Subcutaneous abdominal adipose tissue (tissue), 5 donors: ENCODE measurements at regions not wholly inside any gene's neighbourhood (a gene's known extent, or its start where the extent isn't known, plus 50 kb on each side); places are given as distances from the start of the nearest gene placed in this dataset.
"Not testable (repeated sequence)": the region's sequence is repeated elsewhere in the genome, so short reads cannot be mapped to it uniquely, and the experiment has no call there.

ENCODE experiments used
- H3K27ac ChIP-seq: one replicate; pipeline ENCODE4 v1.7.0; 2013; ENCODE audit warnings: low read depth, mild to moderate bottlenecking, inconsistent platforms, low read length, moderate library complexity
- H3K27me3 ChIP-seq, 5 donors: one replicate each; pipeline ENCODE4 v1.7.0; 2013; ENCODE audit warnings: low read length in 5 of 5, inconsistent platforms in 1 of 5; ENCODE audit not compliant: control insufficient read depth in 5 of 5, insufficient read depth in 4 of 5
- H3K36me3 ChIP-seq, 5 donors: one replicate each; pipeline ENCODE4 v1.7.0; 2013; ENCODE audit warnings: low read length in 5 of 5; ENCODE audit not compliant: control insufficient read depth in 5 of 5, insufficient read depth in 5 of 5
- H3K4me1 ChIP-seq, 5 donors: one replicate each; pipeline ENCODE4 v1.7.0; 2013; ENCODE audit warnings: low read length in 5 of 5, mild to moderate bottlenecking in 3 of 5, moderate library complexity in 1 of 5; ENCODE audit not compliant: control insufficient read depth in 5 of 5, insufficient read depth in 5 of 5
- H3K4me3 ChIP-seq, 5 donors: one replicate each; pipeline ENCODE4 v1.7.0; 2013; ENCODE audit warnings: low read length in 5 of 5, low read depth in 1 of 5
- H3K9ac ChIP-seq, 5 donors: one replicate each; pipeline ENCODE4 v1.7.0; 2013; ENCODE audit warnings: low read length in 5 of 5, mild to moderate bottlenecking in 4 of 5, moderate library complexity in 3 of 5
- H3K9me3 ChIP-seq, 5 donors: one replicate each; pipeline ENCODE4 v1.7.0; 2013; ENCODE audit warnings: low read length in 5 of 5; ENCODE audit not compliant: control insufficient read depth in 5 of 5
- donor health status: healthy.
- donor health status: healthy.
- donor health status: healthy.
- donor health status: healthy.
- donor health status: healthy.

- H3K9me3 ChIP-seq, H3K9ac ChIP-seq, H3K27ac ChIP-seq, H3K27me3 ChIP-seq, H3K36me3 ChIP-seq, H3K4me1 ChIP-seq, H3K4me3 ChIP-seq: not testable (repeated sequence)
Measured at GRCh38 chr9:106109706-106110105, 415.4 kb downstream of the TMEM38B start.

- Histone ChIP-seq H3K27me3 (no peaks in the 10 kb centered on the region), H3K36me3 (no peaks in the 10 kb centered on the region), H3K4me1 (no peaks in the 10 kb centered on the region), H3K9me3 (no peaks in the 10 kb centered on the region), H3K27ac (no peak overlapping the region), H3K4me3 (no peak overlapping the region), H3K9ac (no peak overlapping the region)
Measured at GRCh38 chr9:106110483-106110882, 416.1 kb downstream of the TMEM38B start.

GRCh38 chr9:106111039-106111730 is 416.8 kb downstream of the TMEM38B start:
- H3K36me3 ChIP-seq, result no peaks in the 10 kb centered on the region
- H3K4me1 ChIP-seq, result no peaks in the 10 kb centered on the region
- H3K27me3 ChIP-seq, result no peaks in the 10 kb centered on the region
- no peak overlapping the region for H3K27ac ChIP-seq
- H3K4me3 ChIP-seq, result no peak overlapping the region
- no peaks in the 10 kb centered on the region for H3K9me3 ChIP-seq
- H3K9ac ChIP-seq, result no peak overlapping the region

- Histone ChIP-seq H3K9me3 (no peaks in the 10 kb centered on the region), H3K4me3 (no peak overlapping the region), H3K27ac (no peak overlapping the region), H3K9ac (no peak overlapping the region), H3K4me1 (no peaks in the 10 kb centered on the region), H3K27me3 (no peaks in the 10 kb centered on the region), H3K36me3 (no peaks in the 10 kb centered on the region)
Measured at GRCh38 chr9:106112935-106113334, 418.6 kb downstream of the TMEM38B start.

DNA sequence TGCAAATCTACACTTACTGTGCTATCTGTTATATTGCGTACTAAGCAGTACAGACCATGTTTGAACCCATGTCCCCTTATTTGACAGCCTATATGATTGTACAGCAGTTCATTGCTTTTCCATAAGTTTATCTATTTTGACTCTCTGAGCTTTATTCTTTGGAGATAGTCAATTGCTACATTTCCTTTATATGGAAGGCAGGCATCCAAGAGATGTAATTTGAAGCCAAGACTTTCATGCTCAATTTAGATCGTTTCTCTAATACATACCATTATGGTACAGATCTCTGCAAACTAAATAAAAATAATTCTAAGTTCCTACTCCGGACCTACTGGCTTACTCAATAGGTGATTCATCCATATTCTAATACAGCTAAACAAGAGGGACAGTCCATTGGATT is 424.8 kb downstream of the TMEM38B start:
- no peak overlapping the region for H3K9ac ChIP-seq
- H3K27ac ChIP-seq, result no peak overlapping the region
- no peaks in the 10 kb centered on the region for H3K27me3 ChIP-seq
- H3K4me1 ChIP-seq, result no peaks in the 10 kb centered on the region
- H3K4me3 ChIP-seq, result no peak overlapping the region
- no peaks in the 10 kb centered on the region for H3K9me3 ChIP-seq
- H3K36me3 ChIP-seq, result no peaks in the 10 kb centered on the region

GRCh38 chr9:106120071-106120470 is 425.7 kb downstream of the TMEM38B start:
- no peak overlapping the region for H3K4me3 ChIP-seq
- no peak overlapping the region for H3K9ac ChIP-seq
- no peak overlapping the region for H3K27ac ChIP-seq
- no peaks in the 10 kb centered on the region for H3K4me1 ChIP-seq
- no peaks in the 10 kb centered on the region for H3K9me3 ChIP-seq
- H3K36me3 ChIP-seq, result no peaks in the 10 kb centered on the region
- no peaks in the 10 kb centered on the region for H3K27me3 ChIP-seq

DNA sequence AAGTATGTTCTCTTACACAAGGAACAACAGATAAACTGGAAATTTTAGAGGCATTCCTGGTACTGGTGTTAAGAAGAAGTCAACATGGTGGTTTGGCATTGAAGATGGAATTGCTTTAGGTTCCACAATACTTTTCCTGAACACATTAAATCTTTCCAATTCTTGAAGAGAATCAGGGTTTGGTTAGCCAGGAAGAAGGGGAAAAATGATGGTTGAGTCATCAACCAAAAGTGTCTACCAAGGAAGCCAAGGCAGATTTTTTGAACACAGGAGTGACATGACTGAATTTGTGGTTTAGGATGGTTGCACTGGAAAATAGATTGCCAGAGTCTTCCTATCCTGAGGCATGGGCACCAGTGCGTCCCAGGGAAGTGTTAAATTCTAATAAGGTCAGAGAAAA is 433.4 kb downstream of the TMEM38B start:
- no peak overlapping the region for H3K4me3 ChIP-seq
- H3K27ac ChIP-seq, result no peak overlapping the region

DNA sequence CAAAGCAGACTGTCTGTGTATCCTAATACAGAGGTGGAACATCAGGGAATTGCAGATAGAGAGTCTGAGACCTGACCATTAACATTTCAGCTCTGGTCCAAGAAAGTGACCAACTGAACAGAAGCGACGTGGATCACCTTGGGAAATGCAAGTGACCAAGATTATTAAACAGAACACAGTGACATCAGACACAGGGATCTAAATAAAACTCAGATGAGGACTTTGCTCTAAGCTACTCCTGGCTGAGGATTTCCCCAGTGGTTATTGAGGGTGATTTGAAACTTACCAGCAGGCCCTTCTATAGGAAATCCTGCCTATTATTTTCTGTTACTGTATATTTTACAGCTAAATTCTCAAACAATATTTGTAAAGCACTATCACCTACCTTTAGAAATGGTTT is 436.0 kb downstream of the TMEM38B start:
- H3K36me3 ChIP-seq, result no peaks in the 10 kb centered on the region
- no peak overlapping the region for H3K4me3 ChIP-seq
- H3K27ac ChIP-seq, result no peak overlapping the region
- no peaks in the 10 kb centered on the region for H3K27me3 ChIP-seq
- H3K9ac ChIP-seq, result no peak overlapping the region
- H3K4me1 ChIP-seq, result no peaks in the 10 kb centered on the region
- H3K9me3 ChIP-seq, result peaks cover 0 to 2% (median 0%) of the 10 kb centered on the region in 5 donors

More for the DNA sequence above, 433.4 kb downstream of the TMEM38B start:
- H3K9me3 ChIP-seq, result peaks cover 0 to 2% (median 0%) of the 10 kb centered on the region in 5 donors
- no peak overlapping the region for H3K9ac ChIP-seq
- H3K4me1 ChIP-seq, result no peaks in the 10 kb centered on the region
- H3K27me3 ChIP-seq, result no peaks in the 10 kb centered on the region
- no peaks in the 10 kb centered on the region for H3K36me3 ChIP-seq

- no peak overlapping the region for H3K9ac ChIP-seq
- H3K4me3 ChIP-seq, result no peak overlapping the region
- no peaks in the 10 kb centered on the region for H3K36me3 ChIP-seq
- H3K9me3 ChIP-seq, result no peaks in the 10 kb centered on the region
- H3K27me3 ChIP-seq, result no peaks in the 10 kb centered on the region
- H3K4me1 ChIP-seq, result no peaks in the 10 kb centered on the region
- no peak overlapping the region for H3K27ac ChIP-seq
Measured at GRCh38 chr9:106143781-106144180, 449.4 kb downstream of the TMEM38B start.

DNA sequence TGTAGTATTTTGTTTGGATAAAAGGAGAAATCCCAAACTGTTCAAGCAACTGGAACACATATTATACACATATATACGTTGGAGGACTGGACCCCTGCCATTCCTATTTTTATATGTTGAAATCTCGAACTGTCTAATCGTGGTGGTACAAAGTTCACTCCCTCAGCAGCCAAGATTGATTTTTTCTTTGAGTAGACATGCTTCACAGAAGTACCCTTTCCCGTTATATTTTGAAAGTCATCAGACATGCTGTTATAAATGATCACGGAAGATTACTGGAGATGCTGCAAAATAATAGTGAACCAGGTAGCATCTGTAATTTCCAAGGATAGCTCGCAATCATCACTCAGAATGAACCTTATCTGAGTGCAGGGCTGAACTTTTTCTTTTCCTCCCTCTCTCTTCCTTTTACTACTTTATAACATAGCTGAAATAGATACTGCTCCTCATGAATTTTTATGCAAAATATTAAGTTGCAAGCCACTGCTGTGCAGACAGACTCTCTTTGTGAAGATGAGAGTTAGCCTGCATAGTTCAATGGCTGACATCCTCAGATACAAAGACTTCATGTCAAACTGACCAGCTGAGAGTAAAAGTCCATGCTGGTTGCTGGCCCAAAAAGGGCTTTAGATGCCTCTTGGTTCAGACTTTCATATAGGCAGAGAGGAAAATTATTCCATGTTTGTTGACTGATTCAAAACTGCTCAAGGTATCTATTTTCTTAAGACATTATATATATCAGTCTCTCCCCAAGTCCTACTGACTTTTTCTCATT is 451.9 kb downstream of the TMEM38B start:
- Histone ChIP-seq H3K9ac (no peak overlapping the region), H3K36me3 (no peaks in the 10 kb centered on the region), H3K4me1 (no peaks in the 10 kb centered on the region), H3K9me3 (no peaks in the 10 kb centered on the region), H3K4me3 (no peak overlapping the region), H3K27me3 (no peaks in the 10 kb centered on the region), H3K27ac (no peak overlapping the region)
